HG02759 (cell line): ENCODE measurements at regions not wholly inside any gene's neighbourhood (a gene's known extent, or its start where the extent isn't known, plus 50 kb on each side); places are given as distances from the start of the nearest gene placed in this dataset.

Experiments
- ATAC-seq: cut with Tn5 transposase; IDR thresholded peaks from one replicate; pipeline ENCODE4 v1.9.1; 2021; ENCODE audit warnings: mild to moderate bottlenecking, moderate library complexity; ENCODE audit not compliant: unreplicated experiment

GRCh38 chr18:68035774-68036522 lies 519.4 kb upstream of the DSEL start:
- ATAC-seq, result no peak

GRCh38 chr18:68034296-68034695 lies 517.8 kb upstream of the DSEL start:
- ATAC-seq, result no peak

GRCh38 chr18:68033466-68033865 lies 516.9 kb upstream of the DSEL start:
- ATAC-seq, result no peak

- no peak for ATAC-seq
Measured at GRCh38 chr18:68024716-68025115, 508.2 kb upstream of the DSEL start.

GRCh38 chr18:68017385-68017784 lies 500.9 kb upstream of the DSEL start:
- ATAC-seq, result no peak

GRCh38 chr18:67997496-67997895 lies 481.0 kb upstream of the DSEL start:
- no peak for ATAC-seq

GRCh38 chr18:67995769-67996168 lies 479.2 kb upstream of the DSEL start:
- ATAC-seq, result no peak

- no peak for ATAC-seq
Measured at GRCh38 chr18:67980241-67980640, 463.7 kb upstream of the DSEL start.

- ATAC-seq, result no peak
Measured at GRCh38 chr18:67977067-67977616, 460.6 kb upstream of the DSEL start.

- no peak for ATAC-seq
Measured at GRCh38 chr18:67973916-67974315, 457.4 kb upstream of the DSEL start.

GRCh38 chr18:67969458-67969857 lies 452.9 kb upstream of the DSEL start:
- no peak for ATAC-seq

GRCh38 chr18:67966224-67966623 lies 449.7 kb upstream of the DSEL start:
- no peak for ATAC-seq

GRCh38 chr18:67964462-67964861 lies 447.9 kb upstream of the DSEL start:
- no peak for ATAC-seq

- ATAC-seq, result no peak
Measured at GRCh38 chr18:67961701-67962440, 445.4 kb upstream of the DSEL start.

GRCh38 chr18:67957684-67958083 lies 441.2 kb upstream of the DSEL start:
- no peak for ATAC-seq

- no peak for ATAC-seq
Measured at GRCh38 chr18:67954594-67954993, 438.1 kb upstream of the DSEL start.

- no peak for ATAC-seq
Measured at GRCh38 chr18:67951137-67951536, 434.6 kb upstream of the DSEL start.

- ATAC-seq, result no peak
Measured at GRCh38 chr18:67938660-67939059, 422.1 kb upstream of the DSEL start.

GRCh38 chr18:67935638-67936037 lies 419.1 kb upstream of the DSEL start:
- ATAC-seq, result no peak

GRCh38 chr18:67933271-67933670 lies 416.8 kb upstream of the DSEL start:
- no peak for ATAC-seq

GRCh38 chr18:67932271-67932670 lies 415.8 kb upstream of the DSEL start:
- no peak for ATAC-seq
